Breast epithelium (tissue), 4 donors: ENCODE measurements at regions not wholly inside any gene's neighbourhood (a gene's known extent, or its start where the extent isn't known, plus 50 kb on each side); places are given as distances from the start of the nearest gene placed in this dataset.
"Not testable (repeated sequence)": the region's sequence is repeated elsewhere in the genome, so short reads cannot be mapped to it uniquely, and the experiment has no call there.

Experiments
- DNase-seq, 2 donors: peaks; one replicate each; pipeline ENCODE4 v3.0.0-alpha.2; 2019; ENCODE audit warnings: low spot score in 2 of 2
- H3K27ac ChIP-seq, 2 donors: fragments of 200-600 bp; sonication (generic) in 1 of 2; one replicate each; pipeline ENCODE4 v1.5.1; 2016 to 2019; ENCODE audit warnings: mild to moderate bottlenecking in 1 of 2
- H3K27me3 ChIP-seq, 2 donors: fragments of 200-600 bp; sonication (generic) in 1 of 2; one replicate each; pipeline versions ENCODE4 v1.5.1 to v1.6.0; 2017 to 2019; ENCODE audit warnings: control low read depth in 1 of 2, mild to moderate bottlenecking in 1 of 2
- H3K36me3 ChIP-seq: fragments of 200-600 bp; one replicate; pipeline ENCODE4 v1.5.1; 2019
- H3K4me1 ChIP-seq, 2 donors: fragments of 200-600 bp; sonication (generic); one replicate each; pipeline ENCODE4 v1.5.1; 2016 to 2019; ENCODE audit warnings: control low read depth in 1 of 2
- H3K4me3 ChIP-seq, 3 donors: fragments of 200-600 bp; sonication (generic); 1 replicate in 2 of 3; 2 replicates in 1 of 3; pipeline ENCODE4 v1.5.1; 2016 to 2019; ENCODE audit warnings: mild to moderate bottlenecking in 3 of 3, moderate library complexity in 2 of 3
- H3K9me3 ChIP-seq, 2 donors: fragments of 200-600 bp; sonication (generic) in 1 of 2; one replicate each; pipeline ENCODE4 v1.5.1; 2016 to 2019; ENCODE audit warnings: control low read depth in 1 of 2
- CTCF ChIP-seq, 3 donors: fragments of 450-650 bp; IDR thresholded peaks; one replicate each; pipeline ENCODE4 v1.5.1; 2016 to 2017; ENCODE audit warnings: antibody characterized with exemption in 3 of 3, mild to moderate bottlenecking in 3 of 3, moderate library complexity in 3 of 3
- POLR2A ChIP-seq: fragments of 450-650 bp; IDR thresholded peaks from one replicate; pipeline ENCODE4 v1.6.1; 2016; ENCODE audit warnings: antibody characterized with exemption, mild to moderate bottlenecking, moderate library complexity
- POLR2AphosphoS5 ChIP-seq, 3 donors: sonication (generic); formaldehyde crosslinking; IDR thresholded peaks; one replicate each; pipeline ENCODE4 v1.6.1; 2017; ENCODE audit warnings: antibody characterized with exemption in 3 of 3
- intact Hi-C: fragments of 100-400 bp; cut with DNase I; formaldehyde crosslinking; loops from one replicate; pipeline ENCODE4 v1.15.1; 2023; ENCODE audit warnings: low total_unique reads

GRCh38 chrX:25869761-25870160 lies 268.4 kb upstream of the MAGEB18 start:
- Histone ChIP-seq H3K36me3 (no peaks in the 10 kb centered on the region), H3K9me3 (no peaks in the 10 kb centered on the region), H3K4me1 (no peaks in the 10 kb centered on the region), H3K27ac (no peak overlapping the region), H3K27me3 (no peaks in the 10 kb centered on the region), H3K4me3 (no peak overlapping the region)
- intact Hi-C loops: no loop called here
- no peak for TF ChIP-seq CTCF (IDR thresholded peaks at IDR 0.05)
- TF ChIP-seq POLR2A: no peak
- no peak for TF ChIP-seq POLR2AphosphoS5 (IDR thresholded peaks at IDR 0.05)
- no peak for DNase-seq

GRCh38 chrX:25872786-25873185 lies 265.4 kb upstream of the MAGEB18 start:
- DNase-seq: no peak
- no peak for TF ChIP-seq POLR2AphosphoS5 (IDR thresholded peaks at IDR 0.05)
- TF ChIP-seq POLR2A: no peak
- TF ChIP-seq CTCF (IDR thresholded peaks at IDR 0.05): no peak
- H3K36me3 ChIP-seq: no peaks in the 10 kb centered on the region
- H3K9me3 ChIP-seq: no peaks in the 10 kb centered on the region
- H3K4me3 ChIP-seq: no peak overlapping the region
- intact Hi-C loops: no loop called here
- no peak overlapping the region for H3K27ac ChIP-seq
- no peaks in the 10 kb centered on the region for H3K4me1 ChIP-seq
- peaks cover 0 to 4% of the 10 kb centered on the region in 2 donors for H3K27me3 ChIP-seq

- TF ChIP-seq POLR2AphosphoS5 (IDR thresholded peaks at IDR 0.05) (no peak), POLR2A (no peak), CTCF (IDR thresholded peaks at IDR 0.05) (no peak)
- H3K36me3 ChIP-seq: no peaks in the 10 kb centered on the region
- peaks cover 0 to 7% of the 10 kb centered on the region in 2 donors for H3K27me3 ChIP-seq
- H3K27ac ChIP-seq: no peak overlapping the region
- DNase-seq: no peak
- intact Hi-C loops: no loop called here
- H3K9me3 ChIP-seq: no peaks in the 10 kb centered on the region
- H3K4me1 ChIP-seq: no peaks in the 10 kb centered on the region
- no peak overlapping the region for H3K4me3 ChIP-seq
These were observed 264.9 kb upstream of the MAGEB18 start for GRCh38 chrX:25873196-25873595.

- no peaks in the 10 kb centered on the region for H3K4me1 ChIP-seq
- no peaks in the 10 kb centered on the region for H3K36me3 ChIP-seq
- no peak overlapping the region for H3K27ac ChIP-seq
- H3K27me3 ChIP-seq: peaks cover 0 to 9% of the 10 kb centered on the region in 2 donors
- no peaks in the 10 kb centered on the region for H3K9me3 ChIP-seq
- no peak overlapping the region for H3K4me3 ChIP-seq
- TF ChIP-seq CTCF (IDR thresholded peaks at IDR 0.05) (no peak), POLR2AphosphoS5 (IDR thresholded peaks at IDR 0.05) (no peak), POLR2A (no peak)
- DNase-seq: no peak
- intact Hi-C loops: no loop called here
These were observed 259.3 kb upstream of the MAGEB18 start for GRCh38 chrX:25878806-25879205.

GRCh38 chrX:25882503-25882902 lies 255.6 kb upstream of the MAGEB18 start:
- H3K27me3 ChIP-seq, DNase-seq, H3K36me3 ChIP-seq, H3K9me3 ChIP-seq, H3K27ac ChIP-seq, H3K4me1 ChIP-seq, intact Hi-C loops, H3K4me3 ChIP-seq: not testable (repeated sequence)

- Histone ChIP-seq H3K27me3 (no peaks in the 10 kb centered on the region), H3K27ac (no peak overlapping the region), H3K9me3 (peaks cover 0 to 23% of the 10 kb centered on the region in 2 donors), H3K4me1 (no peaks in the 10 kb centered on the region), H3K36me3 (no peaks in the 10 kb centered on the region), H3K4me3 (no peak overlapping the region)
- intact Hi-C loops: no loop called here
- DNase-seq: no peak
- no peak for TF ChIP-seq POLR2AphosphoS5 (IDR thresholded peaks at IDR 0.05)
- TF ChIP-seq POLR2A: no peak
- no peak for TF ChIP-seq CTCF (IDR thresholded peaks at IDR 0.05)
These were observed 240.4 kb upstream of the MAGEB18 start for GRCh38 chrX:25897758-25898157.

- H3K4me1 ChIP-seq, DNase-seq, H3K27me3 ChIP-seq, intact Hi-C loops, H3K4me3 ChIP-seq, H3K9me3 ChIP-seq, H3K36me3 ChIP-seq, H3K27ac ChIP-seq: not testable (repeated sequence)
These were observed 232.4 kb upstream of the MAGEB18 start for GRCh38 chrX:25905728-25906127.
